GM21529 (cell line): ENCODE measurements at regions not wholly inside any gene's neighbourhood (a gene's known extent, or its start where the extent isn't known, plus 50 kb on each side); places are given as distances from the start of the nearest gene placed in this dataset.
"Not testable (repeated sequence)": the region's sequence is repeated elsewhere in the genome, so short reads cannot be mapped to it uniquely, and the experiment has no call there.

Experiments used
- ATAC-seq: cut with Tn5 transposase; IDR thresholded peaks from one replicate; pipeline ENCODE4 v1.9.1; 2021; ENCODE audit not compliant: unreplicated experiment

DNA sequence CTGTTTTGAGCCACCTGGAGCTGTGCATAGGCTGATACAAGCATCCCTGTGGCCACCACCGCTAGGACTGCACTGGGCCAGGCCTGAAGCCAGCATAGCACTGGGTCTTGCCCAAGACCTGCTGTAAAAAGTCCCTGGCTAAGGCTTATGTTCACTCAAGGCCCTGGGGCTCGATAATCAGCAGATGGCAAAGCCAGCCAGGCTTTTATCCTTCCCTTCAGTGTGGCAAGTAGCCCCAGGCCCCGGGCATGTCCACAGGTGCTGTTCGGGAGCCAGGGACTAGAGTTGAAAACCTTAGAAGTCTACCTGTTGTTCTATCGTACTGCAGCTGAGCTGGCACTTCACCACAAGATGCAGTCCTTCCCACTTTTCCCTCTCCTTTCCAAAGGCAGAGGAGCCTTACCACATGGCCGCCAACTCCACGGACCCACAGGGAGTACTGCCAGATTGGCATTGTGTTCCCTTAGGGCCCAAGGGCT, 226.4 kb upstream of the ZNF217 start:
- ATAC-seq, result no peak

DNA sequence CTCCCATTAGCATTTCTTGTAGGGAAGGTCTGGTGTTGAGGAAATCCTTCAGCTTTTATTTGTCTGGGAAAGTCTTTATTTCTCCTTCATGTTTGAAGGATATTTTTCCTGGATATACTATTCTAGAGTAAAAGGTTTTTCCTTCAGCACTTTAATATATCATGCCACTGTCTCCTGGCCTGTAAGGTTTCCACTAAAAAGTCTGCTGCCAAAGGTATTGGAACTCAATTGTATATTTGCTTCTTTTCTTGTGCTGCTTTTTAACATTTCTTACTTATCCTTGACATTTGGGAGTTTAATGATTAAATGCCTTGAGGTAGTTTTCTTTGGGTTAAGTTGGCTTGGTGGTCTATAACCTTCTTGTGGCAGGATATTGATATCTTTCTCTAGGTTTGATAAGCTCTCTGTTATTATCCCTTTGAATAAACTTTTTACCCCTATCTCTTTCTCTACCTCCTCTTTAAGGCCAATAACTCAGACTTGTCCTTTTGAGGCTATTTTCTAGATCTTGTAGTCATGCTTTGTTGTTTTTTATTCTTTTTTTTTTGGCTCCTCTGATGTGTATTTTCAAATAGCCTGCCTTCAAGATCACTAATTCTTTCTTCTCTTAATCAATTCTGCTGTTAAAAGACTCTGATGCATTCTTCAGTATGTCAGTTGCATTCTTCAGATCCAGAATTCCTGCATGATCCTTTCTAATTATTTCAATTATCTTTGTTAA, 225.0 kb upstream of the ZNF217 start:
- ATAC-seq, result no peak

DNA sequence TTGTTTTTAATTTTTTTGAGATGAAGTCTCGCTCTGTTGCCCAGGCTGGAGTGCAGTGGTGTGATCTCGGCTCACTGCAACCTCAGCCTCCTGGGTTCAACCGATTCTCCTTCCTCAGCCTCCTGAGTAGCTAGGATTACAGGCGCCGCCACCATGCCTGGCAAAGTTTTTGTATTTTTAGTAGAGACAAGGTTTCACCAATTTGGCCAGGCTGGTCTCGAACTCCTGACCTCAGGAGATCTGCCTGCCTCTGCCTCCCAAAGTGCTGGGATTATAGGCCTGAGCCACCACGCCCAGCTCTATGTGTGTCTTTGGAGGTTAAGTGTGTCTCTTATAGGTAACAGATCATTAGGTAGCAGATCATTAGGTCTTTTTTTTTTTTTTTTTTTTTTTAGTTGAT, 223.9 kb upstream of the ZNF217 start:
- not testable (repeated sequence) for ATAC-seq

DNA sequence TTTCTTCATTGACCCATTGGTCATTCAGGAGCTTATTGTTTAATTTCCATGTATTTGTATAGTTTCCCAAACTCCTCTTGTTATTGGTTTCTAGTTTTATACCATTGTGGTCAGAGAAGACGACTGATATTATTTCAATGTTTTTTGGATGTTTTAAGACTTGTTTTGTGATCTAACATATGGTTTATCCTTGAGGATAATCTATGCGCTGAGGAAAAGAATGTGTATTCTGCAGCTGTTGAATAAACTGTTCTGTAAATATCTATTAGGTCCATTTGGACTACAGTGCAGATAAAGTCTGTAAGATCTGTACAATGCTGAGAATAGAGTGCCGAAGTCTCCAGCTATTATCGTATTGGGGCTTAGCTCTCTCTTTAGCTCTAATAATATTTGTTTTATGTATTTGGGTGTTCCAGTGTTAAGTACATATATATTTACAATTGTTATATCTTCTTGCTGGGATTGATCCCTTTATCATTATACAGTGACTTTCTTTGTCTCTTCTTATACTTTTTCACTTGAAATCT, 223.3 kb upstream of the ZNF217 start:
- no peak for ATAC-seq

DNA sequence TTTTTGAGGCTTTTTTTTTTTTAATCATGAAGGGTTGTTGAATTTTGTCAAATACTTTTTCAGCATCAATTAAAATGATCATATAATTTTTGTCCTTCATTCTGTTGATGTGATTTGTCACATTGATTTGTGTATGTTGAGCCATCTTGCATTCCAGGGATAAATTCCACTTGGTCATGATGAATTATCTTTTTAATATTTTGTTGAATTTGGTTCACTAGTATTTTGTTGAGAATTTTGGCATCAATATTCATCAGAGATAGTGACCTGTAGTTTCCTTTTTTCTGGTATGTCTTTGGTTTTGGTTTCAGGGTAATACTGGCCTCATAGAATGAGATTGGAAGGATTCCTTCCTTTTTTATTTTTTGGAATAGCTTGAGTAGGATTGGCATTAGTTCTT, 221.9 kb upstream of the ZNF217 start:
- ATAC-seq, result no peak

DNA sequence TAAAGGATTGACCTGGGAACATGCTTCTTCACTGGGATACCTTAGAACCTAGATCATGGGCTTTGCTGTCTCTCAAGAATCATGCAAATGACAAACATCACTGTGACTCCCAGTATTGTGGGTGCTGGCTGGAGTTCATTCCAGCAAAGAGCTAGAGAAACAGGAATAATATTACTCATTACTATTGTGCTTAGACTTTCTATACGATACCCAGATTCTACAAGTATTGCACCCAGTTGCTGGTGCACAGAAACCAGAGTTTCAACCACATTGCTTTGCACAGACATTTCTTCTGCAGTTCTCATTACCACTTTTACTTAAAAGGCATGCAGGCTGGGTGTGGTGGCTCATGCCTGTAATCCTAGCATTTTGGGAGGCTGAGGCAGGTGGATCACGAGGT, 220.4 kb upstream of the ZNF217 start:
- no peak for ATAC-seq

DNA sequence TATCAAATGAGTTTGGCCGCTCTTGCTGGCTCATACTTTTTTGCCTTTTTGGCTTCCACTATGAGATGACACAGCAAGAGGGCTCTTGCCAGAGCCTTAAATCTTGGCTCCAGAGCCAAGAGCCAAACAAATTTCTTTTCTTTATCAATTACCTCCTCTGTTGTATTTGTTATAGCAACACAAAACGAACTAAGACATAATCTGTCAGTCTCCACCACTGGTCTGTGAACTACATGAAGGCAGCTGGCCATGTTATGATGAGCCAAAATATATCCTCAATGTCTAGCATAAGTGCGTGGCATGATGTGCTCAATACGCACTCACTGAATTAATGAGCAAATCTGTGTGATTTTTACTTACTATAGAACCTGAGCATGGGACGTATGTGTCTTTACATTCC, 220.0 kb upstream of the ZNF217 start:
- ATAC-seq, result no peak

DNA sequence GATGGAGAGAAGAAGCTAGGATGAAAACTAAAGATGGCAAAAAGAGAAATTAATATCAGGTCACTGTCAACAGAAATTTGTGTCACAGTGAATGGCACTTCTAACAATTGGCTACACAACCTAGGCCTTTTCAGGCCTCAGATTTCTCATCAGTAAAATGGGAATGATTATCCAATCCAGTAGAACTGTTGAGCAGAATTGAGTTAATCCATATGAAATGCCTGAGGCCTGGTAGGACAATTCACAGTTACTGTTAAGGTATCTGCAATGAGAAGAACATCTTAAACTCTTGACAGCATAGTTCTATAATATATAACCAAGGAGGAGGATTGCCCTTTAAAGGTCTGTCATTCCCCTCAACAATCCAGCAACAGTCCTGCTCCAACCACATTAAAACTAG, 217.9 kb upstream of the ZNF217 start:
- ATAC-seq, result no peak

DNA sequence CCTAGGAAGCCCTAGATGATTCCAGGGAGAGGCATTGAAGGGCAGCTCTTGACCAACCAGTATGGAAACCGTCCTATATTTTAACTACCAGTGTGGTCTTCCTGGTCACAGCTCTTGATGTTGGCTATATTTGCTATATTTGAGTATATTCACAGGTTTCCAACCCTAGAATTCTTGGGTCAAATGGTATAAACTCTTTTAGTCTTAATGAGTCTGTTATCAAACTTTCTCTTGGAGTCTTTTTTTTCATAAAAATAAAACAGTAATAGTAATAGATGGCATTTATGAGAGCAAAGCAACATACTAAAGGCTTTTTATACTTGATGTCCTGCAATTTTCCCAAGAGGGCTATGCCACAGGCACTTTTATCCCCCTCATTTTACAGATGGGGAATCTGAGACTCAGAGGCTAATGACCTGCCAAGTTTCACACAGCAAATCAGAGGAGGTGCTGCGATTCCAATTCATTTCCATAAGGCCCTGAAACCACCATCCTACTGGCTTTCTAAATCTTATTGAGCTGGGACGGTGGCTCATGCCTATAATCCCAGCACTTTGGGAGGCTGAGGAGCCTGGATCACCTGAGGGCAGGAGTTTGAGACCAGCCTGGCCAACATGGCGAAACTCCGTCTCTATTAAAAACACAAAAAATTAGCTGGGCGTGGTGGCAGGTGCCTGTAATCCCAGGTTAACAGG, 217.2 kb upstream of the ZNF217 start:
- ATAC-seq, result no peak

DNA sequence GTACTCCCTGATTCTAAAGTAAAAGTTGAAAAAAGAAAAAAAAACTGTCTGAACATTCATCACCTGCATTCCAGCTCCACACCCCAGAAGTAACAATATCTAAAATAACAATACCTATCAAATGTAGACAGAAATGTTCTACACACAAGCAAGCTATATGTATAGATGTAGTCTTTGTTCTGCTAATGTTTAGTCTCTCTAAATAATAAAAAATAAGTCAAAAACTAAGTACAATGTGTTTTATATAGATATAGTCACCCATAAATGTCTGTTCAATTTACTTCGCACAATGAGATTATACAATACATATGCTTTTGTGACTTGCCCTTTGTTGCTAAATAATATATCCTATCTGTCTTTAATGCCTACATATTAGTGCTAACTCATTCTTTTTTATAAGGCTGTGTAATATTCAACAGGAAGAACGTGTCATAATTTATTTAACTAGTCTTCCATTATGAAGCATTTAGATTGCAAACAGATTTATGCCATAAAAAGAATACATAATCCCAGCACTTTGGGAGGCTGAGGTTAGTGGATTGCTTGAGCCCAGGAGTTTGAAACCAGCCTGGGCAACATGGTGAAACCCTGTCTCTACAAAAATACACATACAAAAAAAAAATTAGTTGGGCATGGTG, 216.2 kb upstream of the ZNF217 start:
- no peak for ATAC-seq

DNA sequence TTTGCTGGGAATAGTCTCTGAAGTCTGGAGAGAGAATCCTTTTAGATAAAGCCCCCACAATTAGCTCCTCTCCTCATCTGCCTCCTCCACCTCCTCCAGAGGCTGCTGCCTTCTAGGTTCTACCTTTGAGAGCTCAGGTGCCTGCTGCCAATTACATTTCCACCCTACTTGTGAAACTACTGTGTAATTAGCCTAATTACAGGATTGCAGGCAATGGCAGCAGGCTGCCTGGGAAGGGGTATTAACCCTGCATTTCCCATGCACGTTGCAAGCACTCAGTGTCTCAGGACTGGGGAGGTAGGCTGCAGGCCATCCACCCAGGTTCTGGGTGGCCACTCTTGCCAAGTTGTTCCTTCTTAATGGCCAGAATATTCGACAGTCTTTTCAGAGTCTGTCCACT, 215.6 kb upstream of the ZNF217 start:
- no peak for ATAC-seq

DNA sequence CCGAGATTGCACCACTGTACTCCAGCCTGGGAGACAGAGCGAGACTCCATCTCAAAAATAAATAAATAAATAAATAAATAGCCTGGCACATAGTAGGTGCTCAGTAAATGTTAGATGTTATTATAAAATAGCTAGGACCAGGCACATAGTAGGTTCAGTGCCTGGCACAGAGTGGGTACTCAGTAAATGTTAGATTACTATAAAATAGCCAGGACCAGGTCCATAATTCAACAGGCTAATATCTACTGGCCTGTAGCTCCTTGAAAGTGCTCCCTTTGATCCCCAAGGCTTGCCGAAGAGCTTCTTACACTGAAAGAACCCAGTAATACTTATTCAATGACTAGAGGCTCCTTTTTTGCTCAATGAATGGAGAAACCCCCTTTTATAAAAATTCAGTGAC, 215.1 kb upstream of the ZNF217 start:
- ATAC-seq, result no peak

DNA sequence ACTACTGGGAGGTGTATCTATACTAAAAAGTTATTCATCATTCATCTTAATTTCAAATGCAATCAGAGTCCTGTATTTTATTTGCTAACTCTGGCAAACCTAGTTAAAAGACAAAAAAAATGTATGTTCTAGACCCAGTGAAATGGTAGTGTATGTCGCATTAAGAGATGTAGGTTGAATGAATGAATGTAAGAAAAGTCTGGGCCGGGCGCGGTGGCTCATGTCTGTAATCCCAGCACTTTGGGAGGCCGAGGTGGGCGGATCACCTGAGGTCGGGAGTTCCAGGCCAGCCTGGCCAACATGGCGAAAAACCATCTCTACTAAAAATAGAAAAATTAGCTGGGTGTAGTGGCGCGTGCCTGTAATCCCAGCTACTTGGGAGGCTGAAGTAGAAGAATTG, 214.7 kb upstream of the ZNF217 start:
- not testable (repeated sequence) for ATAC-seq

DNA sequence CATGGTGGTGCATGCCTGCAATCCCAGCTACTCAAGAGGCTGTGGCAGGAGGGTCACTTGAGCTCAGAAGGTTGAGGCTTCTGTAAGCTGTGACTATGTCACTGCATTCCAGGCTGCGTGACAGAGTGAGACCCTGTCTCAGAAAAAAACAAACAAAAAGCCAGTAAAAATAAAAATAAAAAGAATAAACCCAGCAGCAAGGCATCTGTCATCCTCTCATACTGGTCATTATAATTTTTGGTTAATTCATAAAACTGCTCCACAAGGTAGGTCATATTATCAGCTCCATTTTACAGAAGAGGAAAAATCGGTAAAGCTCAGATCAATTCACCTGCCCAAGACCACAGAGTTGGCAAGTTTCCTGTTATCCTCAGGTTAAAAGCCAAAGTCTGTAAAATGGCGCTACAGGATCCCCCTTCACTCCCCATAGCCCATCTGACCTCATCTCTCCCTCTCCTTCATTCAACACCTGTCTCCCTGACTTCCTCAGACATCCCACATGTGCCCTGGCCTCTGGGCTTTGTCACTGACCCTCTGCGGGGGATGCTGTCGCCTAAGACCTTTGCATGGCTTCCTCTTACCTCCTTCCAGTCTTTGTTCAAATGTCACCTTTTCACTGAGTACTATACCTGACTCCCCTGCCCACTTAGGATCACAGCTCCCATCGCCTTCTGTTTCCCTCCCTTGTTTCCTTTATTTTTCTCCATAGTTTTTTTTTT, 213.2 kb upstream of the ZNF217 start:
- ATAC-seq, result no peak

DNA sequence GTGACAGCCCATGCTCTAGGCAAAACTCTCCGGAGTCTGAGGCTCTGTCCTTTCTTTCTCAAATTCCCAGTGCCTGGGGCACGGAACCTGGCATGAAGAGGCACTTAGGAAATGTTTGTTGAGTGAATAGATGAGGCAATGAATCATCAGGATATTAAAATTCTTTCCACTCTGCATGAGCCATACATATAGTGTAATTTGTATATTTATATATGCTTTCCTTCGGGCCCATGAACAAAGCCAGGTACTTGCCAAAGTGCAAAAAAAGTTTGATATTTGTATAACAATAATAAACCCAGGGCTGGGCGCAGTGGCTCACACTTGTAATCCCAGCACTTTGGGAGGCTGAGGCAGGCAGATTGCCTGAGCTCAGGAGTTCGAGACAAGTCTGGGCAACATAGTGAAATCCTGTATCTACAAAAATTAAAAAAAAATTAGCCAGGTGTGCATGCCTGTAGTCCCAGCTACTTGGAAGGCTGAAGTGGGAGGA, 212.3 kb upstream of the ZNF217 start:
- ATAC-seq, result no peak

DNA sequence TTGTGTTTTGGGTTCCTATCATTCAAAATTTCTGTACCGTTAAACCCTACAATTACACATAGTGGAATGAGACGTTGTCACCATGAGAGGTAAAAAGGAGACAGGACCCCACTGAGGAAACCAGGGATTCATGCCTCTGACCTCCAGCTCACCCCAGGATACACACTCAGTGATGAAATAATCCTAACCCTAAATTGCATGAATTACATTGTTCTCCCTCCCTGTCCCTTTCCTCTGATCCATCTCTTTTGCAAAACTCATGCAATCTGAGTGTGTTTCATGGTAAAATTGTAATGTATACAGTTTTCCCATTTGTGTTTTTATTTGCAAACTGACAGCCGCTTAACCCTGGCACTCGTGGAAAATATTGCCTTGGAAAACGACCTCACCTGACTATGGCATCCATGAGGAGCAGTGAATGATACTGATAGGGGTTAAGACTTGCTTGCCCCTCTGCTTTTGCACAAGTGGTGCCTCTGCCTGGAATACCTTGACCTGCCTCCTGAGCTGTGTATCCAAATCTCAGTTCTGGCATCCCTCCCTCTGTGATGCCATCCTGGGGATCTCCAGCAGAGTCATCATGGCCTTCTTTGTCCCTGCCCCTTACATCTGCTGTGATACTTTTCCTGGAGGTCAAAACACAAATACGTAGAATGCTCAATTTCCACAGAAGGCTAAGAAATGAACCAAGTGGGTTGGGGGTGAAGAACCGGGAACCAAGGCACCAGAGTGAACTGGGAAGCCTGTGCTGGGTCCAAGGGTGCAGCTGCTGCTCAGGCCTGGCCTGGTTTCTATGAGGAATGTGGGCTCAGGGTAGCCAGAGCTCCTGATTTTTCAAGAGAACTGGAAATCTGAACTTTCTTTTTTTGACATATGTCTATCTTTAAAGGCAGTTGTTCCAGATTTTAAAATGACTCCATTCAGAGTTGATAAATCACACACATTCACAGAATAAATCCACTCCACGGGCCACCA, 211.6 kb upstream of the ZNF217 start:
- ATAC-seq, result no peak

DNA sequence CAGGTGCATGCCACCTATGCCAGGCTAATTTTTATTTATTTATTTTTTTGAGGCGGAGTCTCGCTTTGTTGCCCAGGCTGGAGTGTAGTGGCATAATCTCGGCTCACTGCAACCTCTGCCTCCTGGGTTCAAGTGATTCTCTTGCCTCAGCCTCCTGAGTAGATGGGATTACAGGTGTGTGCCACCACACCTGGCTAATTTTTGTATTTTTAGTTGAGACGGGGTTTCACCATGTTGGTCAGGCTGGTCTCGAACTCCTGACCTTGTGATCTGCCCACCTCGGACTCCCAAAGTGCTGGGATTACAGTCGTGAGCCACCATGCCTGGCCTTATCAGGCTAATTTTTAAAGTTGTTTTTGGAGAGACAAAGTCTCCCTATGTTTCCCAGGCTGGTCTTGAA, 210.7 kb upstream of the ZNF217 start:
- not testable (repeated sequence) for ATAC-seq

DNA sequence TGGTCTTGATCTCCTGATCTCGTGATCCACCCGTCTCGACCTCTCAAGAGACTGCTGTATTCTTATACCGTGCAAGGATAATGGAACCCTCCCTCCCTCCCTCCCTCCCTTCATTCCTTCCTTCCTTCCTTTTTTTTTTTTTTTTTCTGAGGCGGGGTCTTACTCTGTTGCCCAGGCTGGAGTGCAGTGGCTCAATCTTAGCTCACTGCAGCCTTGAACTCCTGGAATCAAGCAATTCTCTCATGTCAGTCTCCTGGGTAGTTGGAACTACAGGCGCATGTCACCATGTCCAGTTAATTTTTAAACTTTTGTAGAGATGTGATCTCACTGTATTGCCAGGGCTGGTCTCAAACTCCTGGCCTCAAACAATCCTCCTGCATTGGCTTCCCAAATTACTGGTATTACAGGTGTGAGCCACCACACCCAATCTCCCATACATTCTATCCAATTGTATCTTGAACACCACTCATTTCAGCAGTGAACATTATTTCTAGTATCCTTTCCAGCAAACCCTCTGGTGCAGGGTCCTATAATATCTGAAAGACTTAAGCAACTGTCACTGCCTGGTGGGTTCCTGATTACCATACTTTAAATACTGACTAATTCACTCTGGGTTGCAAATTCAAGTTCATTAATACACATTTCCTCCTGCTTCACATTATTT, 210.0 kb upstream of the ZNF217 start:
- no peak for ATAC-seq

DNA sequence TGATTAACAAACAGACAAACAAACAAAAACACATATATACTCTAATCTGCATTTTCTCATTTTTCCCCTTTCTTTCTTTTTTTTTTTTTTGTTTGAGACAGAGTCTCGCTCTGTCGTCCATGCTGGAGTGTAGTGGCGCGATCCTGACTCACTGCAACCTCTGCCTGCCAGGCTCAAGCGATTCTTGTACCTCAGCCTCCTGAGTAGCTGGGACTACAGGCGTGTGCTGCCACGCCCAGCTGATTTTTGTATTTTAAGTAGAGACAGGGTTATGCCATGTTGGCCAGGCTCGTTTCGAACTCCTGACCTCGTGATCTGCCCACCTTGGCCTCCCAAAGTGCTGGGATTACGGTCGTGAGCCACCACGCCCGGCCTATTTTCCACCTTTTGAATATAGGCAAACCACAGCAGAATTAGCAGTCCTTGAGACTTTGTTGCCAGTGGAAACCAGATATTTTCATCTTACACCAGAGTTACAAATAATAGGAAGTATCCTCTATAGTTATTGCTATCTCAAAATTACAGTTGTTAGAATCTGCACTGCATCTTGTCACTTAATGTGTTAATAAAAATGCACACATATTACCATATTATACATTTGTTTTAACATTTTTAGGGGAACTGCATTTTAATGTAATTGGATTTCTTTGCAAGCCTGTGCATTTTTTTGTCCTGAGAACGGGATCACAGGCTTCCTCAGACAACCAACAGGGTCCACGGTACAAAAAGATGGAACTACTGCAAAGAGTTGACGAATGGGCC, 208.2 kb upstream of the ZNF217 start:
- no peak for ATAC-seq
